Sciatic nerve (tissue), 2 donors: ENCODE measurements at regions not wholly inside any gene's neighbourhood (a gene's known extent, or its start where the extent isn't known, plus 50 kb on each side); places are given as distances from the start of the nearest gene placed in this dataset.

Source experiments
- ATAC-seq: fragments of 200-7000 bp; cut with Tn5 transposase; one replicate; pipeline ENCODE4 v1.9.1; 2020; ENCODE audit warnings: mild to moderate bottlenecking, moderate library complexity
- DNase-seq: peaks from one replicate; pipeline ENCODE4 v3.0.0-alpha.2; 2020; ENCODE audit warnings: low spot score
- intact Hi-C: fragments of 100-400 bp; cut with DNase I; formaldehyde crosslinking; loops from one replicate; pipeline ENCODE4 v1.14.2; 2022
- donor health status: DM: no; HTN: no; CAD: no.
- donor health status: DM: no; HTN: no; CAD: no.

DNA sequence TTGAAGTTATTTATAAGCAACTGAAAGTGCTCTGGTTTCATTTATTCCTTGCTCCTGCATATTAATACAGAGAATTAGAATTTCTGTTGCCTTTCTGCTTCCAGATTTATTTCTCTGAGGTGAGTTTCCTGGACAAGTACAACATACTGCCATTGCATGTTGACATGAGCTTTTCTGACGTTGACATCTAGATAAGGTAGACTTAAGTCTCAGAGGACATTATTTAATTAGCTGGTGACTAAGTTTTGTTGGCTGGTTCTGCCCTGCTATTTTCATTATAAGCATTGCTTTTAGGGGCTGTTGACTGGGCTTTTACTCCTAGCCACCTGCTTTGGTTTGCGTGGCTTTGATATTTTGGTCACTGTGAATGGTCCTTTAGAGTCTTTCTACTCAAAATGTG is 282.9 kb upstream of the SPRED2 start:
- DNase-seq = no peak
- intact Hi-C loops = no loop called here
- ATAC-seq = no peak

DNA sequence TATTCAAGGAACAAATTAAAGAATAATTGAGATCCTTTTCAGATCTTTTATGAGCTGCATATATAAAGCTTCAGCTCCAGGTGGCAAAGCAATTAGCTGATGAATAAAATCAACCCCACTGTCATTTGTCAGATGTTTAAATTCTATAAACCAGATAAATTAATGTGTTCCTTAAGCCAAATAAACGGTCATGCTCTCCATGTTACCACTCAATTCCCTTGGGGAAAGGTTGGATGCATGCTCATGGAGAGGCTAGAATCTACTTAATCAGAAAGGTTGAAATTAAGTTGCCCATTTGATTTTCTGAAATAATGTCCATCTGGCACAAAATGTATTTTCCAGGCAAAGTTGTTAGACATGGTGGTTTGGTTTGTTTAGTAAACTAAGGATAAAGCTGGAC is 282.5 kb upstream of the SPRED2 start:
- no peak for DNase-seq
- intact Hi-C loops = no loop called here
- no peak for ATAC-seq

DNA sequence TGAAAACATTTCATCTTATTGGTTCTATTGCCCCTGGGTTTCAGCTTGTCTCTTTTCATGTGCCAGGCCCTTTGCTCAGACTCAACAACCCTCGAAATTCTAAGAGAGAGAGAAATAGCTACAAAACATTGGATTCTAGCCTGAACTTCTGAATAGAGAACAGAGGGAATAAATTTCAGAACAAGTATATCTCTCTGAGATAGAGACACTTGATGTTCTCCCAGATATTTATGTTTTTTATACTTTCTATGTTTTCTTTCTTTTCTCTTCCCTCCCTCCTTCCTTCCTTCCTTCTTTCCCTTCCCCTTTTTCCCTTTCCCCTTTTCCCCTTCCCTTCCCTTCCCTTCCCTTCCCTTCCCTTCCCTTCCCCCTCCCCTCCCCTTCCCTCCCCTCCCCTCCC is 279.5 kb upstream of the SPRED2 start:
- intact Hi-C loops = no loop called here
- no peak for ATAC-seq
- no peak for DNase-seq

DNA sequence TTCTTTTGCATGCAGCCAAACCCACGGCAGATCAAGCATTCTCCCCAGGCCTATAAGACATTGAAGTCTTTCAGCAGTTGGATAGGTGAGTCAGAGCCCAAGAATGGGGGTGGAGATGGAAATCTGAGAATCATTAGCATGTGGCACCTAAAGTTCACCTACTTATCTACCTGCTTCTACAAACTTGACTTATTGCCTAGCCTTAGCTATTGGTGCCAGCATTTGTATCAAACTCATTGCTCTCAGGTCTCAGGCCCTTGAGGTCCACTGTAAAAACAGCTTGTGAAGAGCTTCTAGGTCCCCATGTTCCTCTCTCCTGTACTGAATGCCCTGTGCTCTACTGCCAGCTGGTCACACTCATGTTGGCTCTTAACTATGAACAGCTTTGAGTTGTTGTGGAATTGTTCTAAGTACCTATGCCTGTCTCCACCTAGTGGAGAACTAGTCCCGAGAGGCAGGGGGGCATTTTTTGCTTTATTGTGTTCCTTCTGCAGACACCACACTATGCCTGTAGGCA is 278.4 kb upstream of the SPRED2 start:
- intact Hi-C loops = no loop called here
- ATAC-seq = no peak
- DNase-seq = no peak

DNA sequence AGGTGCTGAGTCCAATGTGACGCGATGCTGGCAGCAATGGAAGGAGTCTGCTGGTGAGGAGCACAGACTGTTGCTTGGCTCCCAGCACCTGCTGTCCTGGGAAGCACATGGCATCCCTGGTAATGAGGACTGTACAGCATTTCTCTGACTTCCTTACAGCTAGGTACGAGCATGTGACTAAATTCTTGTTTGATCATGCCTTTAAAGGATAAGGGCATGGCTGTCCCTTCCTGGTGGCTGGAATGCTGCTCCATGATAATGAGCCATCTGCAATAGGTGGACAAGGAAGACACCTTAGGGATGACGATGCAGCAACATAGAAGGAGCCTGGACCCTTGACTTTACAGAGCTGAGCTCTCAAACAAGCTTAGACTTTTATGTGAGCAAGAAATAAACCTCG is 278.0 kb upstream of the SPRED2 start:
- DNase-seq (no peak), ATAC-seq (no peak)
- intact Hi-C loops = no loop called here

DNA sequence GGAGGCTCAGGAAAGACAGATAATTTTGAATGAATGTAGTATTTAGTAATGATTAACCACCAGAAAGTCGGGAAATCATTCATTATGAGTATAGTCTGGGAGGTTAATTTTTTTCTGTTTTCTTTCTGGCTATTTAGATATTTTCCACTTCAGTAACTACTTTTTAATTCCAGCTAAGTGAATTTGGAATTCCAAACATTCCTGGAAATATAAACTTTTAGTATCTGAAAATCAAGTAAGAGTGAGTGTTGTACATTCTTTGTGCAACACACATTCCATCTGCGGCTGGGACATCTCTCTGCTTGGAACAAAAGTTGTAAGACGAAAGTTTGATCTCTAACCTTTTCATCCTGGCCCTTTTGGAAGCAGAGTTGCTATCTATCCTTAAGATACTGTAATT is 275.7 kb upstream of the SPRED2 start:
- DNase-seq (no peak), ATAC-seq (no peak)
- intact Hi-C loops = no loop called here

DNA sequence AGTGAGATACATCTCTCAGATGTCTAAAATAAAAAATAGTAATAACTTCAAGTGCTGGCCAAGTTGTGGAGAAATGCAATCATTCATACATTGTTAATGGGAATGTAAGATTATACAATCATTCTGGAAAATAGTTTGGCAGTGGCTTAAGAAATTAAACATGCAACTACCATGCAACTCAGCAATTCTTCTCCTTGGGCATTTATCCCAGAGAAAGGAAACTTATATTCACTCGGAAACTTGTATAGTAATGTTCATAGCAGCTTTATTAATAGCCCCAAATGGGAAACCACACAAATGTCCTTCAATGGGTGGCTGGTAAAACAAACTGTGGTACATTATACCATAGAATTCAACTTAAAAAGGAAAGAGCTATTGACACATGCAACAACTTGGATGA is 274.0 kb upstream of the SPRED2 start:
- DNase-seq (no peak), ATAC-seq (no peak)
- intact Hi-C loops = no loop called here

DNA sequence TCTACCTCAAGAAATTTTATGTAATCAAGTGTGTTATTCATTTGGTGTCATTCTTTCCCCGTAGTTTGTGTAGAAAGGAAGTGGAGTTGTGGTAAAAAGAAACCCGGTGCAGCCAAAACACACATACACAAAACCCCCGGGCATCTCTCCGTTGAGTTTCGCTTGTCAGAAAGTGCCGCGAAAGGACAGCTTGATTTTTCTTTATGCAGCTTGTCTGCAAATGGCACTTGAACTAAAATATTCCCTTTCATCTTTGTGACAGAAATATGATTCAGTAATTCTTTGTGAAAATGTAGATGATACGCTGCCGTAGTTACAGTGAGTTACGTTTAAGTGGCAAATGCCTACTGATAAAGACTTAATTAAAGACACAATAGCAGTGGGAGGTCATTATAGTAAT is 268.8 kb upstream of the SPRED2 start:
- intact Hi-C loops = no loop called here
- ATAC-seq = no peak
- no peak for DNase-seq

DNA sequence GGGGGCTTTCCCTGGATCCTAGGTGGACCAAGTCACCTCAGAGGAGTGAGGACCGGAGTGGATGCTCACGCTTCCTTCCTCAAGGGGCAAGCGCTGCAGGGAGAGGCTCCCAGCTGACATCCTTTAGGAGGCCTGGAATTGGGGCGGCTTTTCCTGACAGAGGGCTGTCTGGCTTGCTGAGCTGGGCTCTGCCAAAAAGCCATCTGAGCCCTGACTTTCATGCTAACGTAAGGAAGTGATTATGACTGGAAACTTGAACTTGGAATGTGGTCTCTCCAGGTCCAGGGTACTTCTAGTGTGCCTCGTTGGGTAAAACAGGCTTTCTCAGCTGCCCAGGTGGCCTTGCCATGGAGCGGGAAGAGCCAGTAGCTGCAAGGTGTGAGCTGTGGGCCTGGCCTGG is 268.3 kb upstream of the SPRED2 start:
- DNase-seq (no peak), ATAC-seq (no peak)
- intact Hi-C loops = no loop called here

DNA sequence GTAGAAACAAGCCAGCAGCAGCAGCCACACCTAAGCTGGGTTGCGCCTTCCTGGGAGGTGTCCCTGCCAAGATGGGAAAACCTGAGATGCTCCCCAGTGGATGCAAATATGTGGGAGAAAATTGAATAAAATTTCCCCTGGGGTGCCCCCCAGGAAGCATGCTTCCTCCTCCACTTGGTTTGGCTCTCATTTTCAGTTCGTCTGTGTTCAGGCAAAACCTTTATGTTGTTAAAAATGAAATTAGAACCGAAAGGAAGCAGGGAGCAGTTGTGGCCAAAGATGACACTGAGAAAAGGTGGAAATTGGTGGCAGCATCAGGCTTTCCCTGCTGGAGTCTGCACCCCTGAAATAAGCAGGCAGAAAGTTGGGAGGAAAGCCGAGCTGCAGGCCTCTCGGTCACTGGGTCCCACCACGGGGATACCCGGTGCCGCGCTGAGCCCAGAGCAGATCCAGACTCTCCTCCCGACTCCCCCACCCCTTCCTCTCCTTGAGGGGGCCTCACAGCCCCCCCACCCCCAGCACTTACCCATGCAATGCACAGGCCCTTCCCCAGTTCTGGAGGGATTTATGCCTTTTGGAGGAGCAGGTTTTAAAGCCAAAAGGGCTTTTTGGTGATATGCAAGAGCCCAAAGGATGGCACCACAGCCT is 267.7 kb upstream of the SPRED2 start:
- intact Hi-C loops = no loop called here
- no peak for ATAC-seq
- no peak for DNase-seq

DNA sequence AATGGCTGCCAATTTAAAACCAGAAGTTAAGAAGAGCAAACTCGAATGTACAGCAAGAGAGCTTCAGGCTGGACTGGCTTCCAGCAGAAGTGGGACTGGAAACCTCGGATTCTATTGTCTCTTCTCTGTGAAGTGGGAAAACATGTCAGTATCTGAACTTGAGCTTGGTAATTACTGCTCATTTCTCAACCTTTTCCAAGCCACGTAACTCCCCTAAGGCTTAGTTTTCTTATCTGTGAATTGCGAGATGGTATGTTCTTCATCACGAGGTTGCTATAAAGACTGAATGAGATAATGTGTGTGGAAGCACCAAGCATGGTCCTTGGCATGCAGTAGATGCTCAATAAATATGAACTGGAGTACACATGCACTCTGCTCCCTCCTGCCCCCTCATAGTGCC is 259.4 kb upstream of the SPRED2 start:
- intact Hi-C loops = no loop called here
- DNase-seq (no peak), ATAC-seq (no peak)

DNA sequence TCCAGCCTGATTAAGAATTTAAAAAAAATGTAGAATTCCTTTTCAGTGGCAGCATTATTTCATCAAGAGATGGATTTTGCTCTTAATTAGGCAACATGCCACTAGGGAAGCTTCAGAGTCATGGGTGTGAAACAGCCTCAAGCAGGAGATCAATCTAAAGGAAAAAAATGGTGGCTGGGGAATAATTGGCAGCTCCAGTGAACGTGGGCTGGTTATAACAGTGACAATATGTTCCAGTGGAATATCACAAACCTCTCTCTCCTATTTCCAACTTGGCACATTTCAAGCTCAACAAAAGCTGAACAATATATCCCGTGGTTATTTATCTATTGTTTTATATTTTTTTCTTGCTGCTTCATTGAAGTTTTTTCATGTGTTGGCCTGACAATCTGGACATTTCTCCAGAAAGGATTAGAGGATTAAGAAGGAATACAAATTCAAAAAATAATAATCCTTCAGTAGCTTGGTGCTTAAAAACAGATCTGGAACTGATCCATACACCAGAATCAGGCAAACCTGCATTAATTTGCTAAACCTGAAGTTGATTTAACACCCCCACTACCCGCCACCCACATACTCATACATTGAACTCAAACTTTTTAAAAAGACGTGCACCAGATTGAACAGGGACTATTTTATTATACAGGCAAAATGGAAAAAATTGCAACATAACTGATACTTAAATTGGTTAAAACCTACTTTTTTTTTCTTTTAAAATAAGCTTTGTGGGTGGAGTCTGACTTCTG is 255.9 kb upstream of the SPRED2 start:
- no peak for DNase-seq
- ATAC-seq = no peak
- intact Hi-C loops = no loop called here

DNA sequence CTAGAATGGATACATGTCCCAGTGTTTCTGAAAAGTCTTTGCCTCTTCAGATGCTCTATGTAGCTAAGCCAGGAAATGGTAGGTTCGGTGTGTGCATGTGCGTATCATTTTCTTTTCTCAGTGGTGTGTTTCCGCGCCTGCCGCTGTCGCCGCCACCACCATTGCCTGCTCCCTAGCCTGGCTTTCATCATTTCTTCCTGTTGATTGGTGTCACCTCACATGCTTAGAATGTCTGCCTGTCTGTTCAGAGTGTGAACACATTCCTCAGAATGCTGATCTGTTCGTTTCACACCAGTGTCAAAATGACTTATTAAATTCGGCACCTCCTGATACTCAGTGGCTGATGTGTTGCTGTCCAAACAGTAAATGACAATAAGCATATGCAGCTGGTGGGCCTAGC is 255.2 kb upstream of the SPRED2 start:
- no peak for ATAC-seq
- intact Hi-C loops = no loop called here

DNA sequence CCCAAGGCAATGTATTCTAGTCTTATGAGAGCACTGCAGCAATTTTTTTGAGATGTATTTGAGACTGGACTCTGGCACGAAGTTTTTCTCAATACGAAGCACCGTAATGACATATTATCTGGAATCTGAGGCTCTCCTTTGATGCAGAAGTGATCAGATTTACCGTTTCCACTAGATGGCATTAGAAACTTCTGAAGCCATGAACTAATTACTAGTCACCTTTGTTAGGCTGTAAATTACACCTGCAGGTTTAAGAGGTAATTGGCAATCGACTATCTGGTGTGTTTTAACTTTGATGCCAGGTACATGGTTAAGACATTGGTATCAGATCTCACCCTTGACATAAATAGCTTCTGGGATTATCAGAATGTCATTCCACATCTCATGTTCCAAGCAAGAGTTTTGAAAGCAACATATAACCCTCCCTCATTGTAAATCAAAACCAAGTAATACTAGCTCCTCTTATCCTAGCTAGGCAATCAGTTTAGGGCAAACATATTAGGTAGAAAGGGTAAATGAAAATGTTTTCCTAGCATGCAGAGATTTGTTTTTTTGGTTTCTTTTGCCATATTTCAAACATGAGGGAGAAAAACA is 254.6 kb upstream of the SPRED2 start:
- ATAC-seq = no peak
- intact Hi-C loops = no loop called here
- no peak for DNase-seq

More for the DNA sequence above, 255.2 kb upstream of the SPRED2 start:
- DNase-seq = no peak

DNA sequence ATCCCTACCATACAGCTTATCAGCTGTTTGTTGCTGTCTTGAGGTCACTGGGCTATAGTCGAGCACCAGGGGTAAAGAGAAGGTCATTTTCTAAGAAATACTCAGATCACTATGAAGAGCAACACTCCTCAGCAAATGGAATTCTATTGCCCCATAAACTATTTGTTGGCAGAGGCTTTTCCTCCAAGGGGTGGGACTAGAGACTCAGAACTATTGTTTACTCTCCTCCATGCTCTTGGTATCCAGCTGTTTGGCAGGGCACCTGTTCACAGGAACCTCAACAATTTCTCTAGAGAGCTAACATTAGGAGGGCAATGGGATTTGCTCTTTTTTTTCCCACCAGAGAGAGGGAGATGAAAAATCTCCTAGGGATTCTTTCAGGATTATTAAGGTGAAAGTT is 249.1 kb upstream of the SPRED2 start:
- ATAC-seq (no peak), DNase-seq (no peak)
- intact Hi-C loops = no loop called here

DNA sequence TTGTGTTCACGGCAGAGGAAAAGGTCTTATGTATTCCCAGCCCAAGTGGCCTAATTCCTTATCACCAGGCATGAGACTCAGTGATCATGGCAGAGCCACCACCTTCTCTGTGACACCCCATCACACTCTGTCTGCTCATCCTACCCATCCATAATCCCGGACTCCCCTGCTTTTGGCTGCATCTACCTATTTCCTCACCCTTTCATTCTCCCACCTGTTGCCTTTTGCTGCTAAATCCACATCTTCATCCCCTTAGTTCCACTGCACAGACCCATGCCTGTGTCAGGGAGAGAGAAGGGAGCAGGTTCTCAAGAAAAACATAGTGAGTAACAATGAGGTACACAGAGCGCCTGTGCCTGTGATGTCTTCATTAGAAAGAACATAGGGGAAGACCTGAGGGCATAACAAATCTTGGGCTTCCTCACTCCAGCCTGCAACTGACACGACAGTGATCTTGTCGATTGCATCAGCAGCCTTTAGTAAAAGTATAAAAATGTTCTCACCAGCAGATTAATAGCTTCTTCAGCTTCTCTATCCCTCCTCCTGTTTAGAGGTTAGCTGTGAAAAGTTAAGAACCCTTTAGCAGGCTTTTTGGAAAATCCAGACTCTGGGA is 246.5 kb upstream of the SPRED2 start:
- DNase-seq (no peak), ATAC-seq (no peak)
- intact Hi-C loops = no loop called here

DNA sequence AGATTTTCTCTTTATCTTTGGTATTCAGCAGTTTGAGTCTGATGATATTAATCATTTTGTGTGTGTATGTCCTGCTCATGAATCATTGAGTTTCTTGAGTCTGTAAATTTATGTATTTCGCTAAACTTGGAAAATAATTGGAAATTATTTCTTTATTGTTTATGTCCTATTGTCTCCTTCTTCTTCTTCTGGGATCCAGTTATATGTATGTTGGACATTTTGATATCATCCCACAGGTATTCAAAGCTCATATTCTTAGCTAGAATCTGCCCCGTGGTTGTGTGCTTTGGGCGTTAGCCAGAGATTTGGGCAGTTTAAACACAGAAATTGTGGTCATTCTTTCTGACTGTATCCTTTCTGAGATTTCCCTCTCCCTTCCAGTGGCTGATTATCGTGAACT is 243.0 kb upstream of the SPRED2 start:
- DNase-seq = no peak
- intact Hi-C loops = no loop called here

DNA sequence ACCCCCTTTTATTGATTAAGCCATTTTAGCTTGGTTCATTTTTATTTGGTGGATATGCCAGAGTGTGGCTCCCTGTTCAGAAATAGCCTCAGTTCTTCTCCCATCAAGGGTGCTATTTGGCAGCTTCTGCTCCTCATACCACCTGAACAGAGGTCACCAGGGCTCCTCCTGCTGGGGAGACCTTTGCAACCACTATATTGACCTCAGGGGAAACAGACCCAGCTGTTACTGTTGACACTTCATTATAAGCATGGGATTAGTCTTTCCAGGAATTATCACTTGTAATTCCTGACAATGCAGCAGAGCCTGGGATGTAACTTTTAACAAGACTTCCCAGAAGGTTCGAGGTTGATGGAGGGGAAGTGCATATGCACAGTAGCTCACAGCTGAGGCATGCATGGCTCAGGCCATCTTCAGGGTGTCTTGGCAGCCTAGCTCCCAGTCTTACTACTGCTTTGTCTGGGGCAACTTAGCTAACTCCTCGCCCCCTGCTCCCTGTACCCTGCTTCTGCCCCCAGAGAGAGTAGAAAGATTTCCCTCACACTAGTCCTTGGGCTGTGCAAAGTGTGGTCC is 239.4 kb upstream of the SPRED2 start:
- DNase-seq = no peak
- ATAC-seq = no peak
- intact Hi-C loops = no loop called here

More for the DNA sequence above, 243.0 kb upstream of the SPRED2 start:
- ATAC-seq = no peak

DNA sequence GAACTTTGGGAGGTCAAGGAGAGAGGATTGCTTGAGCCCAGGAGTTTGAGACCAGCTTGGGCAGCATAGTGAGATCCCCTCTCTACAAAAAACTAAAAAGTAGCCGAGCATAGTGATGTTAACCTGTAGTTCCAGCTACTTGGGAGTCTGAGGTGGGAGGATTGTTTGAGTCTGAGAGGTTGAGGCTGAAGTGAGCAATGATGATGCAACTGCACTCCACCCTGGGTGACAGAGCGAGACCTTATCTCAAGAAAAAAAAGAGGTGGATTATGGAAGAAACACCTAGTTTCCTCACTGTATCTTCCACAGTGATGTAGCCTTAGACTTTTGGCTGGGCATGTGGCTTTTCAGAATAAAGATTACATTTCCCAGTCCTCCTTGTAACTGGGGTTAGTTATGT is 237.2 kb upstream of the SPRED2 start:
- no peak for DNase-seq
- intact Hi-C loops = no loop called here
- no peak for ATAC-seq

DNA sequence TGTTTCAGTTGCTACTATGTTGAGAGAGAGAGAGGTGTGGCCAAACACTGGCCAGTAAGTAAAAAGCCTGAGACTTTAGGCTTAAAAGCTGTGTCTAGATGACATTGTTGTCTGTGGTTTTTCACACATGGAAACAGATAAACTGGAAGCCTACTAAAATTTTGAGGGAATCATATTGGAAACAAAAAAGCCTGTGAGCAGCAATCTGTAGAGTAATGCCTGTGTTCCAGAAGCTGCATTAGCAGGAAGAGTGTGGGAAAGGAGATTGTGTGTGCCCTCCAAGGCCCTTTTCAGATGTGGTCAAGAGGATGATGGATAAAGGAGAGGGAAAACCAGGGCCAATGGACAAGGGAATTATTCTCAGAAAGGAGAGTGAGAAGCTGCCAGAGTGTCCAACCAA is 236.3 kb upstream of the SPRED2 start:
- DNase-seq = no peak
- intact Hi-C loops = no loop called here
- ATAC-seq = no peak
